LNCaP clone FGC (cell line): ENCODE measurements at regions not wholly inside any gene's neighbourhood (a gene's known extent, or its start where the extent isn't known, plus 50 kb on each side); places are given as distances from the start of the nearest gene placed in this dataset.
A peak's percentile ranks its signal among the peaks of the same experiment; 100 is the strongest.

Experiments
- DNase-seq: peaks from one replicate; pipeline ENCODE4 v3.0.0-alpha.2; 2011; ENCODE audit warnings: low read depth
- H3K4me3 ChIP-seq: 2 replicates; pipeline ENCODE4 v1.5.1; 2011; ENCODE audit warnings: mild to moderate bottlenecking, low read depth, low read length, control low read depth
- CTCF ChIP-seq: IDR thresholded peaks from 2 replicates; pipeline ENCODE4 v1.5.1; 2012; ENCODE audit warnings: mild to moderate bottlenecking; ENCODE audit not compliant: control insufficient read depth, insufficient read depth; ENCODE audit errors: extremely low read depth

- no peak for DNase-seq
Measured at GRCh38 chrX:131894995-131895394, 128.1 kb upstream of the STK26 start.

GRCh38 chrX:131895807-131896206 is 127.3 kb upstream of the STK26 start:
- no peak for DNase-seq
- peak; percentile 12; the same call in 1 of the 2 replicates for TF ChIP-seq CTCF
- no peak overlapping the region for H3K4me3 ChIP-seq

More at GRCh38 chrX:131894995-131895394, 128.1 kb upstream of the STK26 start:
- H3K4me3 ChIP-seq: no peak overlapping the region
- no peak for TF ChIP-seq CTCF

- no peak overlapping the region for H3K4me3 ChIP-seq
- TF ChIP-seq CTCF: no peak
- no peak for DNase-seq
Measured at GRCh38 chrX:131901546-131901945, 121.6 kb upstream of the STK26 start.

- no peak overlapping the region for H3K4me3 ChIP-seq
- no peak for TF ChIP-seq CTCF
- no peak for DNase-seq
Measured at GRCh38 chrX:131907488-131908314, 115.4 kb upstream of the STK26 start.

GRCh38 chrX:131910586-131910985 is 112.5 kb upstream of the STK26 start:
- DNase-seq: peak; percentile 34
- no peak for TF ChIP-seq CTCF
- no peak overlapping the region for H3K4me3 ChIP-seq

- no peak overlapping the region for H3K4me3 ChIP-seq
- DNase-seq: no peak
- TF ChIP-seq CTCF: no peak
Measured at GRCh38 chrX:131915488-131915887, 107.6 kb upstream of the STK26 start.

- no peak for DNase-seq
- no peak overlapping the region for H3K4me3 ChIP-seq
- no peak for TF ChIP-seq CTCF
Measured at GRCh38 chrX:131917588-131917987, 105.5 kb upstream of the STK26 start.
